ENCODE measurements at regions not wholly inside any gene's neighbourhood (a gene's known extent, or its start where the extent isn't known, plus 50 kb on each side); places are given as distances from the start of the nearest gene placed in this dataset.
"Not testable (repeated sequence)": the region's sequence is repeated elsewhere in the genome, so short reads cannot be mapped to it uniquely, and the experiment has no call there.

DNA sequence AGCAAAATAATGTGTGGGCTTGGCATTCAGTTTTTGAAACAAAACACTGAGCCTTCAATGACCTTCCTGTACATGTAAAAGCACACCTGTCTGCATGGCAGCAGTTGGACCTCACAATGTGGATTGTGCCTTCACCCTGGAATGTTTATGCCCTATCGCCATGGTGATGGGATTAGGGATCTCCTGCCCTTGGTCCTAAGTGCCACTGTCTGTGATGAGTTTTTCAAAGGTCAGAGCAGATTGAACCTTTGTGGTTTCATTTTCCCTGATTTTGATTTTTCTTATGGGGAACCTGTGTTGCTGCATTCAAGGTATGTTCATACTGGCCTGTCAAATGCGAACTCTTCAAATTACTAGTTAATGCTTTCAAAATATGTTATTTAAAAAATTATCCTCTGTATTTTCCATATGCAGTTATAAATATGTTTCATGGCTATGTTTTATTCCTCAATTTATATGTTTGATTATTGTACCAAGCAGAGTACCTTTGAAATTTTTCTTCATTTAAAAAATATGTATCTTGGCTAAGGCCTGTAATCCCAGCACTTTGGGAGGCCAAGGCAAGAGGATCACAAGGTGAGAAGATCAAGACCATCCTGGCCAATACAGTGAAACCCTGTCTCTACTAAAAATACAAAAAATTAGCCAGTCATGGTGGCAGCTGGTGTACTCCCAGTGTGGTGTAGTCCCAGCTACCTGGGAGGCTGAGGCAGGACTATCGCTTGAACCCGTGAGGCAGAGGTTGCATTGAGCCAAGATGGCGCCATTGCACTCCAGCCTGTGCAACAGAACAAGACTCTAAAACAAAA lies 969.7 kb downstream of the TUBA3C start:
- not testable (repeated sequence) for TF ChIP-seq YY1 (IDR thresholded peaks at IDR 0.05; ENCODE audit: low read depth, low read length); POLR2A (IDR thresholded peaks at IDR 0.05; ENCODE audit: control extremely low read depth in 1 of 2, low read depth in 2 of 2, low read length in 2 of 2); SRF (IDR thresholded peaks at IDR 0.05; ENCODE audit: low read depth, low read length); POLR2AphosphoS5 (IDR thresholded peaks at IDR 0.05; ENCODE audit: low read depth, low read length); HDAC6 (IDR thresholded peaks at IDR 0.05; ENCODE audit: low read depth, low read length); SIN3A (conservative IDR thresholded peaks at IDR 0.05 in 1 of 2, IDR thresholded peaks at IDR 0.05 in 1 of 2; ENCODE audit: low read depth in 1 of 2, low read length in 2 of 2); CTCF (IDR thresholded peaks at IDR 0.05; ENCODE audit: control extremely low read depth in 1 of 3, insufficient read depth in 1 of 3, low read depth in 1 of 3, low read length in 3 of 3)
